ENCODE measurements at regions not wholly inside any gene's neighbourhood (a gene's known extent, or its start where the extent isn't known, plus 50 kb on each side); places are given as distances from the start of the nearest gene placed in this dataset.

DNA sequence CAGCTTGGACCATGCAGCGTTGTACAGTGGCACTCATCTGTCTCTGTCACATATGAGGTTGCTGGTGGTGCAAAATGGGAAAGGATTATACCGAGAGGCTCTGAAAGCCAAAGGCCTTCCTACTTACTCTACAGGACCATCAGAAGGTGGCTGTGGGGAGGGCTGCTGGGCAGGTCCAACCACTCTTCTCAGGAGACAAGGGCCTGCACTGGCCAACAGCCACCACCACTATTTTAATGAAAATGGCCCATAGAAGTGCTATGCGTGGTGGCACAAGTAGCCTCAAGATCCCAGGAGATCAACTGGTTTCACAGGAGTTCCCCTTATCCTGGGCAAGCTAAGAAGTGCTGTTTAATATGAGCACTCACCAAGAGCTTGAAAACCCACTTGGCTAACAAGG lies 52.3 kb downstream of the MRPL57 start:
- H3K4me1 ChIP-seq: no peaks in the 10 kb centered on the region
- H3K27ac Mint-ChIP-seq: no peak overlapping the region
- no peaks in the 10 kb centered on the region for H3K4me1 Mint-ChIP-seq

DNA sequence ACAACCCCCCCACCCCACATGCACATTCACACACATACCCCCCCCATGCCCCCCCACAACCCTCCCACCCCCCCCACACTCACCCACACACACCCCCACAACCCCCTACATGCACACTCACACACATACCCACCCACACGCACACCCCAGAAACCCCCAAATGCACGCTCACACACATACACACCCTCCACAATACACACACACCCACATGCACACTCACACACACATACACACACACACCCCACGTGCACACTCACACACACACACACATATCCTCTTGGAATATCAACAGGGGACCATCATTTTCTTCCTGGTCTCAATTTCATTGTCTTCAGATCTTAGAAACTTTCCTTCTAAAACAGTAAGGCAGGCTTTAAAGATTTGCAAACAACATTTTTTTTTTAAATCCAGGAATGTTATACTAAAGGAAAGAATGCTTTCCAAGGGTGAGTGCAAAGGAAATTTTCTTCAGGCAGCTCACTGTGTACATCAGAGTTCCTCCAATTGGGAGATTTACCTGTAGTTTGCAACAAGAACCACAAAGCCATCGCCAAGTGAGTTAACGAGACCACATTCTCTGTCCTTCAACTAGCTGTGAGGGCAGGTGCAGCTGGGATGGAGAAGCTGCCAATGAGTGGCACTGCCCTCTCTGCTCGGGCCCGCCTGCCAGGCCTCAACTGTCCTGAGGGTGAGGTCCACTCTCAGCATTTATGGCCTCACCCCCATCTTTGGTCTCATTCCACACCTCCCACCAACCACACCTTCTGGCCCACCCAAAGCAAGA lies 53.0 kb downstream of the MRPL57 start:
- H4K20me1 ChIP-seq (ENCODE audit: low read depth): no peaks in the 10 kb centered on the region
- Mint-ChIP-seq H3K4me3 (no peak overlapping the region), H3K36me3 (no peaks in the 10 kb centered on the region), H3K4me1 (no peaks in the 10 kb centered on the region), H3K27me3 (ENCODE audit: insufficient read depth, low read depth) (no peaks in the 10 kb centered on the region), H3K27ac (peak overlapping the region; percentile 19), H3K9me3 (peaks cover 2% of the 10 kb centered on the region)
- no peaks in the 10 kb centered on the region for H3K9me3 ChIP-seq (ENCODE audit: low read depth)
- no peak overlapping the region for H3K4me3 ChIP-seq
- no peaks in the 10 kb centered on the region for H3K4me1 ChIP-seq
- H3K27me3 ChIP-seq: no peaks in the 10 kb centered on the region
- no peaks in the 10 kb centered on the region for H3K36me3 ChIP-seq
- H3K27ac ChIP-seq: no peak overlapping the region
- H3K9ac ChIP-seq: no peak overlapping the region
- H3K79me2 ChIP-seq (ENCODE audit: low read depth): no peaks in the 10 kb centered on the region
- TF ChIP-seq EZH2 (IDR thresholded peaks at IDR 0.05) (no peak), EZH2phosphoT487 (IDR thresholded peaks at IDR 0.05) (no peak)
- TF ChIP-seq, protein P1, sequence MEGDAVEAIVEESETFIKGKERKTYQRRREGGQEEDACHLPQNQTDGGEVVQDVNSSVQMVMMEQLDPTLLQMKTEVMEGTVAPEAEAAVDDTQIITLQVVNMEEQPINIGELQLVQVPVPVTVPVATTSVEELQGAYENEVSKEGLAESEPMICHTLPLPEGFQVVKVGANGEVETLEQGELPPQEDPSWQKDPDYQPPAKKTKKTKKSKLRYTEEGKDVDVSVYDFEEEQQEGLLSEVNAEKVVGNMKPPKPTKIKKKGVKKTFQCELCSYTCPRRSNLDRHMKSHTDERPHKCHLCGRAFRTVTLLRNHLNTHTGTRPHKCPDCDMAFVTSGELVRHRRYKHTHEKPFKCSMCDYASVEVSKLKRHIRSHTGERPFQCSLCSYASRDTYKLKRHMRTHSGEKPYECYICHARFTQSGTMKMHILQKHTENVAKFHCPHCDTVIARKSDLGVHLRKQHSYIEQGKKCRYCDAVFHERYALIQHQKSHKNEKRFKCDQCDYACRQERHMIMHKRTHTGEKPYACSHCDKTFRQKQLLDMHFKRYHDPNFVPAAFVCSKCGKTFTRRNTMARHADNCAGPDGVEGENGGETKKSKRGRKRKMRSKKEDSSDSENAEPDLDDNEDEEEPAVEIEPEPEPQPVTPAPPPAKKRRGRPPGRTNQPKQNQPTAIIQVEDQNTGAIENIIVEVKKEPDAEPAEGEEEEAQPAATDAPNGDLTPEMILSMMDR (IDR thresholded peaks at IDR 0.05): no peak
- H2AFZ ChIP-seq (replicated peaks): no peak overlapping the region
- DNase-seq (ENCODE audit: low spot score): no peak
- no peaks in the 10 kb centered on the region for H3F3A ChIP-seq (ENCODE audit: low read depth)
- no peak overlapping the region for H3K4me2 ChIP-seq

More for the DNA sequence above, 52.3 kb downstream of the MRPL57 start:
- Mint-ChIP-seq H3K4me3 (no peak overlapping the region), H3K36me3 (no peaks in the 10 kb centered on the region), H3K27me3 (ENCODE audit: insufficient read depth, low read depth) (peaks cover 3% of the 10 kb centered on the region), H3K9me3 (peaks cover 2% of the 10 kb centered on the region)
- no peaks in the 10 kb centered on the region for H3K9me3 ChIP-seq (ENCODE audit: low read depth)
- H3K79me2 ChIP-seq (ENCODE audit: low read depth): no peaks in the 10 kb centered on the region
- H3K4me3 ChIP-seq: no peak overlapping the region
- no peak overlapping the region for H2AFZ ChIP-seq (replicated peaks)
- TF ChIP-seq, protein P1 (IDR thresholded peaks at IDR 0.05): no peak
- TF ChIP-seq EZH2 (IDR thresholded peaks at IDR 0.05): no peak
- no peak for TF ChIP-seq EZH2phosphoT487 (IDR thresholded peaks at IDR 0.05)
- H3K4me2 ChIP-seq: no peak overlapping the region
- H3K9ac ChIP-seq: no peak overlapping the region
- H3K27ac ChIP-seq: no peak overlapping the region
- no peaks in the 10 kb centered on the region for H3K27me3 ChIP-seq
- DNase-seq (ENCODE audit: low spot score): no peak
- no peaks in the 10 kb centered on the region for H4K20me1 ChIP-seq (ENCODE audit: low read depth)
- no peaks in the 10 kb centered on the region for H3F3A ChIP-seq (ENCODE audit: low read depth)
- H3K36me3 ChIP-seq: no peaks in the 10 kb centered on the region

DNA sequence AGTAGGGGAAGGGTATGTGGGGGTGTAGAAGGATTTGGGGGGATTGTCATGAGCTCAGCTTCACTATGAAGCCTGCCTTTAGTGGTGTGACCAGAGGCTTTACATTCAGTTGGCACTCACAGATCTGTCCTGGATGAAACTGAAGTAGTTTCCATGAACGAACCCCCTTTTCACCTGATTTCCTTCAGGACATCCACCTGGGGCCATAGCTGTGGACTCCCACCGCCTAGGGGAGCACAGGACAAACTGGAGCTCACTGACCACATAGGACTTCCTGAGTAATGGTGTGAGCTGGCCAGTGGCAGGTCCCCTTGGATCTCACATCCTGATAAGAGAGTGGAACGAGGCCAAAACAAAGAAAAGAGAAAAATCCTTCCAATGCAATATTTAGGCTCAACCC lies 54.1 kb downstream of the MRPL57 start:
- TF ChIP-seq EZH2phosphoT487 (IDR thresholded peaks at IDR 0.05): no peak
- TF ChIP-seq, protein P1 (IDR thresholded peaks at IDR 0.05): no peak
- TF ChIP-seq EZH2 (IDR thresholded peaks at IDR 0.05): no peak
- H3K9ac ChIP-seq: no peak overlapping the region
- H3K4me2 ChIP-seq: no peak overlapping the region

More for the DNA sequence above, 54.1 kb downstream of the MRPL57 start:
- no peaks in the 10 kb centered on the region for H3K4me1 ChIP-seq
- Mint-ChIP-seq H3K4me3 (no peak overlapping the region), H3K4me1 (no peaks in the 10 kb centered on the region), H3K9me3 (peaks cover 2% of the 10 kb centered on the region), H3K36me3 (no peaks in the 10 kb centered on the region), H3K27me3 (ENCODE audit: insufficient read depth, low read depth) (no peaks in the 10 kb centered on the region), H3K27ac (no peak overlapping the region)
- H3F3A ChIP-seq (ENCODE audit: low read depth): no peaks in the 10 kb centered on the region
- H3K4me3 ChIP-seq: no peak overlapping the region
- H2AFZ ChIP-seq (replicated peaks): no peak overlapping the region
- no peaks in the 10 kb centered on the region for H3K79me2 ChIP-seq (ENCODE audit: low read depth)
- H4K20me1 ChIP-seq (ENCODE audit: low read depth): no peaks in the 10 kb centered on the region
- H3K9me3 ChIP-seq (ENCODE audit: low read depth): no peaks in the 10 kb centered on the region
- no peak for DNase-seq (ENCODE audit: low spot score)
- H3K27me3 ChIP-seq: no peaks in the 10 kb centered on the region
- no peak overlapping the region for H3K27ac ChIP-seq
- H3K36me3 ChIP-seq: no peaks in the 10 kb centered on the region

All from neural progenitor cell (in vitro differentiated cells).